K562 (cell line): ENCODE measurements at regions not wholly inside any gene's neighbourhood (a gene's known extent, or its start where the extent isn't known, plus 50 kb on each side); places are given as distances from the start of the nearest gene placed in this dataset.
"Not testable (repeated sequence)": the region's sequence is repeated elsewhere in the genome, so short reads cannot be mapped to it uniquely, and the experiment has no call there.

ENCODE experiments used
- ATAC-seq: fragments of 200-7000 bp; cut with Tn5 transposase; 3 replicates; pipeline ENCODE4 v1.9.1; 2020; ENCODE audit warnings: moderate library complexity
- BruUV-seq: library from RNA; stranded (reverse); fragments of 400-500 nt; replicated peaks from 2 replicates; lab custom pipeline; 2021; lab: Mats Ljungman, UMichigan
- CTCF ChIA-PET: fragments of 300-600 bp; formaldehyde crosslinking; extraction: SDS; loops from one replicate; lab custom pipeline; 2021; ENCODE audit warnings: low intra/inter-chr PET ratio; lab: Yijun Ruan, JAX
- POLR2A ChIA-PET: fragments of 300-600, 350-650 bp; sonication (Branson Sonifier 250); formaldehyde crosslinking; extraction: SDS; loops from one replicate; lab custom pipeline; 2021; ENCODE audit warnings: antibody characterized with exemption, inconsistent platforms; lab: Yijun Ruan, JAX
- DNase-seq, 4 experiments: peaks; one replicate each; pipeline versions ENCODE4 v3.0.0 to v3.0.0-alpha.2; 2011 to 2018; ENCODE audit warnings: low spot score in 3 of 4, mixed read lengths in 3 of 4; ENCODE audit errors: extremely low read depth in 1 of 4
- FAIRE-seq: peaks from 2 replicates; lab custom pipeline; 2011; peaks lifted over from hg19 to GRCh38; lab: Jason Lieb, UNC
- H2AFZ ChIP-seq: 2 replicates; pipeline ENCODE4 v1.6.0; 2011; ENCODE audit warnings: low read depth, low read length, control low read depth, inconsistent platforms
- H3K27ac ChIP-seq: fragments of 200-600 bp; 3 replicates; pipeline ENCODE4 v1.8.0; 2011; ENCODE audit warnings: low read depth, mild to moderate bottlenecking, control low read depth, inconsistent platforms, low read length, moderate library complexity, mixed read lengths; ENCODE audit errors: extremely low read depth
- H3K27me3 ChIP-seq, 2 experiments: fragments of 300-600 bp in 1 of 2; 2 replicates in 1 of 2; 3 replicates in 1 of 2; pipeline versions ENCODE4 v1.6.0 to v1.8.0; 2011; ENCODE audit warnings: inconsistent platforms in 2 of 2, low read length in 2 of 2, mild to moderate bottlenecking in 1 of 2, mixed read lengths in 1 of 2, moderate library complexity in 1 of 2; ENCODE audit not compliant: control insufficient read depth in 2 of 2, insufficient read depth in 2 of 2
- H3K36me3 ChIP-seq: fragments of 300-600 bp; 3 replicates; pipeline ENCODE4 v1.8.0; 2011; ENCODE audit warnings: mild to moderate bottlenecking, low read length, inconsistent platforms; ENCODE audit not compliant: control insufficient read depth, insufficient read depth
- H3K4me1 ChIP-seq, 2 experiments: fragments of 200-600 bp in 1 of 2; replicated peaks in 1 of 2; 2 replicates in 1 of 2; 3 replicates in 1 of 2; pipeline versions ENCODE4 v1.5.1 to v1.8.0; 2011; ENCODE audit warnings: inconsistent platforms in 2 of 2, low read length in 2 of 2, mild to moderate bottlenecking in 1 of 2, mixed read lengths in 1 of 2, moderate library complexity in 1 of 2; ENCODE audit not compliant: control insufficient read depth in 2 of 2, insufficient read depth in 2 of 2
- H3K4me2 ChIP-seq: 2 replicates; pipeline ENCODE4 v1.6.1; 2011; ENCODE audit warnings: low read length, control low read depth, inconsistent platforms, mixed read lengths; ENCODE audit not compliant: insufficient read depth
- H3K4me3 ChIP-seq: fragments of 200-600 bp; sonication (generic), shearing (Covaris generic); 2 replicates; pipeline ENCODE4 v1.5.1; 2016; ENCODE audit warnings: control low read depth, inconsistent platforms
- H3K79me2 ChIP-seq: fragments of 200-600 bp; 3 replicates; pipeline ENCODE4 v1.8.0; 2011; ENCODE audit warnings: low read length, inconsistent platforms; ENCODE audit not compliant: control insufficient read depth, insufficient read depth
- H3K9ac ChIP-seq, 2 experiments: 2 replicates each; pipeline versions ENCODE4 v1.6.0 to v1.6.1; 2011; ENCODE audit warnings: low read depth in 2 of 2, low read length in 2 of 2, control low read depth in 1 of 2, inconsistent platforms in 1 of 2, mild to moderate bottlenecking in 1 of 2, mixed read lengths in 1 of 2; ENCODE audit not compliant: insufficient read depth in 1 of 2
- H3K9me1 ChIP-seq: one replicate; pipeline ENCODE4 v1.6.0; 2011; ENCODE audit warnings: inconsistent platforms, mild to moderate bottlenecking, low read length, moderate library complexity; ENCODE audit not compliant: control insufficient read depth, insufficient read depth
- H3K9me3 ChIP-seq: replicated peaks from 2 replicates; pipeline ENCODE4 v1.5.1; 2011; ENCODE audit warnings: low read depth, low read length, inconsistent platforms; ENCODE audit not compliant: control insufficient read depth, insufficient read depth
- H4K20me1 ChIP-seq: replicated peaks from 2 replicates; pipeline ENCODE4 v1.6.1; 2011; ENCODE audit warnings: low read length, inconsistent platforms, mixed read lengths; ENCODE audit not compliant: control insufficient read depth, insufficient read depth
- CUX1 ChIP-seq: fragments of 200-800 bp; sonication (Bioruptor generic); IDR thresholded peaks from 2 replicates; pipeline ENCODE4 v1.6.1; 2016; ENCODE audit warnings: missing genetic modification characterization, missing compliant biosample characterization
- HMG20B ChIP-seq: fragments of 250-450 bp; sonication (Bioruptor Pico); IDR thresholded peaks from 2 replicates; pipeline ENCODE4 v1.5.0; 2021; ENCODE audit warnings: mild to moderate bottlenecking
- RFX7 ChIP-seq: fragments of 250-450 bp; sonication (Bioruptor Pico); IDR thresholded peaks from 2 replicates; pipeline ENCODE4 v1.5.1; 2021; ENCODE audit warnings: mild to moderate bottlenecking
- TRIM24 ChIP-seq, 2 experiments: fragments of 450-650 bp; IDR thresholded peaks; 2 replicates each; pipeline ENCODE4 v1.6.1; 2016
- ZNF408 ChIP-seq: fragments of 250-450 bp; sonication (Bioruptor Pico); IDR thresholded peaks from 2 replicates; pipeline ENCODE4 v1.4.0; 2020; ENCODE audit warnings: low read depth, mild to moderate bottlenecking, moderate library complexity
- ZNF644 ChIP-seq: fragments of 200-800 bp; sonication (Bioruptor generic); IDR thresholded peaks from 2 replicates; pipeline ENCODE4 v1.6.1; 2016; ENCODE audit warnings: low read depth, missing genetic modification characterization, missing compliant biosample characterization
- WGBS: fragments of 100-300 bp; shearing (Covaris generic); methylation state at CpG from one replicate; pipeline ENCODE4 v1.1.6; 2016; ENCODE audit warnings: low coverage, mixed read lengths; ENCODE audit not compliant: insufficient coverage; ENCODE audit errors: missing lambda C conversion rate; 5-methylcytosine and 5-hydroxymethylcytosine counted together
- in situ Hi-C: fragments of 300-500 bp; cut with MboI; formaldehyde crosslinking; loops from 4 replicates; pipeline ENCODE4 v1.15.0; 2018; ENCODE audit warnings: inconsistent platforms, mixed read lengths
- intact Hi-C: fragments of 100-400 bp; cut with micrococcal nuclease; formaldehyde crosslinking; loops from 2 replicates; pipeline ENCODE4 v1.14.2; 2022

GRCh38 chr6:23547851-23548250 lies 578.2 kb upstream of the NRSN1 start (continued):
- TF ChIP-seq CUX1 (no peak), HMG20B (CRISPR knock-in tag) (no peak), RFX7 (no peak), ZNF644 (no peak), TRIM24 (IDR thresholded peaks at IDR 0.05) (no peak), ZNF408 (CRISPR knock-in tag) (no peak)

- in situ Hi-C loops, H3K9me3 ChIP-seq, BruUV-seq, DNase-seq, FAIRE-seq, H4K20me1 ChIP-seq, H3K79me2 ChIP-seq, H3K4me3 ChIP-seq, H3K4me1 ChIP-seq, H2AFZ ChIP-seq, H3K9ac ChIP-seq, POLR2A ChIA-PET, H3K36me3 ChIP-seq, CTCF ChIA-PET, intact Hi-C loops, H3K4me2 ChIP-seq, ATAC-seq, H3K27me3 ChIP-seq, H3K9me1 ChIP-seq, H3K27ac ChIP-seq: not testable (repeated sequence)
- 0% methylated on average over 1 of the region's 1 CpG for WGBS
These were observed 571.1 kb upstream of the NRSN1 start for GRCh38 chr6:23554953-23555352.
